T-helper 2 cell treated with Interferon-gamma antibody and Interleukin-4, amounts not matched to agents 5 μg/mL and 100 μg/mL, for 36 hours (primary cell): ENCODE measurements at regions not wholly inside any gene's neighbourhood (a gene's known extent, or its start where the extent isn't known, plus 50 kb on each side); places are given as distances from the start of the nearest gene placed in this dataset.

Source experiments
- DNase-seq: peaks from one replicate; pipeline ENCODE4 v3.0.0; 2021; ENCODE audit warnings: low spot score
- H3K27ac Mint-ChIP-seq: one replicate; pipeline ENCODE4 v1.8.0; 2021; ENCODE audit warnings: mild to moderate bottlenecking, mixed read lengths
- H3K27me3 Mint-ChIP-seq: one replicate; pipeline ENCODE4 v1.8.0; 2021; ENCODE audit warnings: low read depth, mixed read lengths
- H3K36me3 Mint-ChIP-seq: one replicate; pipeline ENCODE4 v1.8.0; 2021; ENCODE audit warnings: low read depth, mixed read lengths
- H3K4me1 Mint-ChIP-seq: one replicate; pipeline ENCODE4 v1.8.0; 2021; ENCODE audit warnings: low read depth, mixed read lengths
- H3K4me3 Mint-ChIP-seq: one replicate; pipeline ENCODE4 v1.8.0; 2022; ENCODE audit warnings: mild to moderate bottlenecking, moderate library complexity, mixed read lengths
- H3K9me3 Mint-ChIP-seq: one replicate; pipeline ENCODE4 v1.8.0; 2021; ENCODE audit warnings: mixed read lengths

GRCh38 chr6:169075211-169075914, 178.3 kb downstream of the THBS2 start:
- Mint-ChIP-seq H3K9me3 (no peaks in the 10 kb centered on the region), H3K27ac (no peak overlapping the region), H3K27me3 (no peaks in the 10 kb centered on the region), H3K4me1 (no peaks in the 10 kb centered on the region), H3K36me3 (no peaks in the 10 kb centered on the region), H3K4me3 (no peak overlapping the region)
- DNase-seq = no peak

GRCh38 chr6:169074526-169074925, 179.1 kb downstream of the THBS2 start:
- Mint-ChIP-seq H3K4me1 (no peaks in the 10 kb centered on the region), H3K27me3 (no peaks in the 10 kb centered on the region), H3K27ac (no peak overlapping the region), H3K4me3 (no peak overlapping the region), H3K36me3 (no peaks in the 10 kb centered on the region), H3K9me3 (no peaks in the 10 kb centered on the region)
- no peak for DNase-seq

- Mint-ChIP-seq H3K27me3 (no peaks in the 10 kb centered on the region), H3K36me3 (no peaks in the 10 kb centered on the region), H3K27ac (no peak overlapping the region), H3K9me3 (no peaks in the 10 kb centered on the region), H3K4me1 (no peaks in the 10 kb centered on the region), H3K4me3 (no peak overlapping the region)
- DNase-seq = no peak
Measured at GRCh38 chr6:169073311-169073710, 180.3 kb downstream of the THBS2 start.

- no peaks in the 10 kb centered on the region for H3K27me3 Mint-ChIP-seq
- H3K36me3 Mint-ChIP-seq = no peaks in the 10 kb centered on the region
- no peak overlapping the region for H3K27ac Mint-ChIP-seq
- no peaks in the 10 kb centered on the region for H3K4me1 Mint-ChIP-seq
- no peak overlapping the region for H3K4me3 Mint-ChIP-seq
- DNase-seq = no peak
- H3K9me3 Mint-ChIP-seq = no peaks in the 10 kb centered on the region
Measured at GRCh38 chr6:169072127-169073042, 181.3 kb downstream of the THBS2 start.

GRCh38 chr6:169071394-169071793, 182.3 kb downstream of the THBS2 start:
- Mint-ChIP-seq H3K9me3 (no peaks in the 10 kb centered on the region), H3K36me3 (no peaks in the 10 kb centered on the region), H3K4me1 (no peaks in the 10 kb centered on the region), H3K4me3 (no peak overlapping the region), H3K27me3 (no peaks in the 10 kb centered on the region), H3K27ac (no peak overlapping the region)
- DNase-seq = no peak

GRCh38 chr6:169070506-169071176, 183.0 kb downstream of the THBS2 start:
- H3K9me3 Mint-ChIP-seq = no peaks in the 10 kb centered on the region
- H3K4me3 Mint-ChIP-seq = no peak overlapping the region
- H3K27me3 Mint-ChIP-seq = no peaks in the 10 kb centered on the region
- H3K4me1 Mint-ChIP-seq = no peaks in the 10 kb centered on the region
- no peaks in the 10 kb centered on the region for H3K36me3 Mint-ChIP-seq
- no peak overlapping the region for H3K27ac Mint-ChIP-seq
- no peak for DNase-seq

GRCh38 chr6:169069356-169069755, 184.3 kb downstream of the THBS2 start:
- no peak overlapping the region for H3K4me3 Mint-ChIP-seq
- H3K36me3 Mint-ChIP-seq = no peaks in the 10 kb centered on the region
- no peaks in the 10 kb centered on the region for H3K4me1 Mint-ChIP-seq
- H3K27ac Mint-ChIP-seq = no peak overlapping the region
- no peak for DNase-seq
- H3K9me3 Mint-ChIP-seq = no peaks in the 10 kb centered on the region
- H3K27me3 Mint-ChIP-seq = no peaks in the 10 kb centered on the region

- no peak for DNase-seq
- Mint-ChIP-seq H3K27ac (no peak overlapping the region), H3K4me1 (no peaks in the 10 kb centered on the region), H3K36me3 (no peaks in the 10 kb centered on the region), H3K9me3 (no peaks in the 10 kb centered on the region), H3K27me3 (no peaks in the 10 kb centered on the region), H3K4me3 (no peak overlapping the region)
Measured at GRCh38 chr6:169064194-169064593, 189.5 kb downstream of the THBS2 start.

- Mint-ChIP-seq H3K36me3 (no peaks in the 10 kb centered on the region), H3K9me3 (no peaks in the 10 kb centered on the region), H3K27me3 (peaks cover 2% of the 10 kb centered on the region)
Measured at GRCh38 chr6:169062272-169062671, 191.4 kb downstream of the THBS2 start.

GRCh38 chr6:169058634-169059033, 195.0 kb downstream of the THBS2 start:
- H3K27ac Mint-ChIP-seq = no peak overlapping the region
- no peaks in the 10 kb centered on the region for H3K36me3 Mint-ChIP-seq

More at GRCh38 chr6:169062272-169062671, 191.4 kb downstream of the THBS2 start:
- Mint-ChIP-seq H3K4me1 (no peaks in the 10 kb centered on the region), H3K4me3 (no peak overlapping the region), H3K27ac (no peak overlapping the region)
- DNase-seq = no peak

GRCh38 chr6:169052462-169052861, 201.2 kb downstream of the THBS2 start:
- no peaks in the 10 kb centered on the region for H3K36me3 Mint-ChIP-seq
- H3K4me3 Mint-ChIP-seq = no peak overlapping the region
- no peaks in the 10 kb centered on the region for H3K4me1 Mint-ChIP-seq
- H3K9me3 Mint-ChIP-seq = peaks cover 4% of the 10 kb centered on the region
- H3K27ac Mint-ChIP-seq = no peak overlapping the region
- no peak for DNase-seq
- no peaks in the 10 kb centered on the region for H3K27me3 Mint-ChIP-seq

More at GRCh38 chr6:169058634-169059033, 195.0 kb downstream of the THBS2 start:
- H3K27me3 Mint-ChIP-seq = peaks cover 2% of the 10 kb centered on the region
- H3K4me1 Mint-ChIP-seq = no peaks in the 10 kb centered on the region
- no peak overlapping the region for H3K4me3 Mint-ChIP-seq
- peaks cover 4% of the 10 kb centered on the region for H3K9me3 Mint-ChIP-seq
- DNase-seq = no peak

- DNase-seq = no peak
- no peak overlapping the region for H3K4me3 Mint-ChIP-seq
- H3K36me3 Mint-ChIP-seq = no peaks in the 10 kb centered on the region
- H3K27ac Mint-ChIP-seq = no peak overlapping the region
- no peaks in the 10 kb centered on the region for H3K4me1 Mint-ChIP-seq
- H3K9me3 Mint-ChIP-seq = peaks cover 4% of the 10 kb centered on the region
- peaks cover 2% of the 10 kb centered on the region for H3K27me3 Mint-ChIP-seq
Measured at GRCh38 chr6:169051371-169051770, 202.3 kb downstream of the THBS2 start.

GRCh38 chr6:169048865-169049205, 204.8 kb downstream of the THBS2 start:
- H3K9me3 Mint-ChIP-seq = no peaks in the 10 kb centered on the region
- no peak for DNase-seq
- no peaks in the 10 kb centered on the region for H3K36me3 Mint-ChIP-seq
- H3K4me1 Mint-ChIP-seq = no peaks in the 10 kb centered on the region
- no peak overlapping the region for H3K27ac Mint-ChIP-seq
- no peak overlapping the region for H3K4me3 Mint-ChIP-seq
- peaks cover 2% of the 10 kb centered on the region for H3K27me3 Mint-ChIP-seq
